Right atrium auricular region (tissue), 2 donors: ENCODE measurements at regions not wholly inside any gene's neighbourhood (a gene's known extent, or its start where the extent isn't known, plus 50 kb on each side); places are given as distances from the start of the nearest gene placed in this dataset.

Source experiments
- DNase-seq: peaks from one replicate; pipeline ENCODE4 v3.0.0-alpha.2; 2019; ENCODE audit warnings: low spot score
- H3K27ac ChIP-seq, 2 donors: fragments of 200-600 bp; sonication (generic); 1 replicate in 1 of 2; 2 replicates in 1 of 2; pipeline ENCODE4 v1.5.1; 2016 to 2019
- H3K27me3 ChIP-seq, 2 donors: fragments of 200-600 bp; sonication (generic); one replicate each; pipeline versions ENCODE4 v1.5.1 to v1.6.0; 2017 to 2019
- H3K36me3 ChIP-seq: fragments of 200-600 bp; sonication (generic); one replicate; pipeline ENCODE4 v1.5.1; 2016
- H3K4me1 ChIP-seq, 2 donors: fragments of 200-600 bp; sonication (generic); one replicate each; pipeline versions ENCODE4 v1.5.1 to v1.6.0; 2017 to 2019
- H3K4me3 ChIP-seq, 2 donors: fragments of 200-600 bp; sonication (generic); 1 replicate in 1 of 2; 2 replicates in 1 of 2; pipeline ENCODE4 v1.5.1; 2017 to 2019; ENCODE audit warnings: mild to moderate bottlenecking in 1 of 2, moderate library complexity in 1 of 2
- H3K9me3 ChIP-seq, 2 donors: fragments of 200-600 bp; sonication (generic); one replicate each; pipeline ENCODE4 v1.5.1; 2019
- TF ChIP-seq, protein P1 (sequence below), 2 donors: fragments of 200-600 bp; sonication (generic); IDR thresholded peaks; one replicate each; pipeline ENCODE4 v1.5.1; 2019; ENCODE audit warnings: antibody characterized with exemption in 2 of 2

DNA sequence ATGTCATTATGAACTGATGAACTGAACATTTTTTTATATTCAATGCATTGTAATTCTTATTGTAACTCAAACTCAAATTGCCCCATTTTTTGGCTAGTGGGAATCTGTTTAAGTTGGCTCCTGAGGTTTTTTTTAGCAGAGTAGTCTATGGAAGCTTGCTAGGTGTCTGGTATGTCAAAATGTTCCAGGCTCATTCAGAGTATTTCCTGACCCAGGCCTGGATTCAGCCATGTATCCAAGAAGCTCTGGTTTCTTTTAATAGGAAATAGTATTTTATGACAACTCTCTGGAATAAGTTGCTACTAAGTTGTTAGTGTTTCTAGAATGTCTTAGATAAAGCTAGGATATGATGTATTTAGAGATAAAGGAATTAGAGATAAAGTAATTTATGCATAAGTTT, 288.0 kb downstream of the ARL4A start:
- Histone ChIP-seq H3K9me3 (no peaks in the 10 kb centered on the region), H3K36me3 (no peaks in the 10 kb centered on the region), H3K4me1 (no peaks in the 10 kb centered on the region), H3K27me3 (no peaks in the 10 kb centered on the region), H3K27ac (no peak overlapping the region), H3K4me3 (no peak overlapping the region)
- DNase-seq: no peak
- TF ChIP-seq, protein P1, sequence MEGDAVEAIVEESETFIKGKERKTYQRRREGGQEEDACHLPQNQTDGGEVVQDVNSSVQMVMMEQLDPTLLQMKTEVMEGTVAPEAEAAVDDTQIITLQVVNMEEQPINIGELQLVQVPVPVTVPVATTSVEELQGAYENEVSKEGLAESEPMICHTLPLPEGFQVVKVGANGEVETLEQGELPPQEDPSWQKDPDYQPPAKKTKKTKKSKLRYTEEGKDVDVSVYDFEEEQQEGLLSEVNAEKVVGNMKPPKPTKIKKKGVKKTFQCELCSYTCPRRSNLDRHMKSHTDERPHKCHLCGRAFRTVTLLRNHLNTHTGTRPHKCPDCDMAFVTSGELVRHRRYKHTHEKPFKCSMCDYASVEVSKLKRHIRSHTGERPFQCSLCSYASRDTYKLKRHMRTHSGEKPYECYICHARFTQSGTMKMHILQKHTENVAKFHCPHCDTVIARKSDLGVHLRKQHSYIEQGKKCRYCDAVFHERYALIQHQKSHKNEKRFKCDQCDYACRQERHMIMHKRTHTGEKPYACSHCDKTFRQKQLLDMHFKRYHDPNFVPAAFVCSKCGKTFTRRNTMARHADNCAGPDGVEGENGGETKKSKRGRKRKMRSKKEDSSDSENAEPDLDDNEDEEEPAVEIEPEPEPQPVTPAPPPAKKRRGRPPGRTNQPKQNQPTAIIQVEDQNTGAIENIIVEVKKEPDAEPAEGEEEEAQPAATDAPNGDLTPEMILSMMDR (IDR thresholded peaks at IDR 0.05): no peak

DNA sequence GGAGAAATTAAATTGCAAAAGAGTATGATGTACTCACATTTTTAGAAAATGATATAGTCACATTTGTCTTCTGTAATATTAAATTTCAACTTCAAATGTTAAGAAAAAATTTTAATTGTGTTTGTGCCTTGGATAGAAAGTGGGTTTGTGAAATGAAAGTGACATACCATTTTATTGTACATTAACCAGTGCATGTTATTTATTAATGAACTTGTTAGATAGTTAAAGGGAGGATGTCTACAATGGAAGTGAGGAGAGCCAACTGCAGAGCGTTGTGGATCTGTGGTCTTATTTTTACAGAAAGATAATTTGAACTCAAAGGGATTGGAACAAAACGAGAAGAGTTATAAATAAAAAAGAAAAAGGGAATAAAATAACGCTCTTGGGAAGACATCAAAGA, 291.7 kb downstream of the ARL4A start:
- no peak overlapping the region for H3K4me3 ChIP-seq
- no peaks in the 10 kb centered on the region for H3K27me3 ChIP-seq
- H3K36me3 ChIP-seq: no peaks in the 10 kb centered on the region
- no peaks in the 10 kb centered on the region for H3K4me1 ChIP-seq
- TF ChIP-seq, protein P1 (IDR thresholded peaks at IDR 0.05): no peak
- no peaks in the 10 kb centered on the region for H3K9me3 ChIP-seq
- no peak for DNase-seq
- H3K27ac ChIP-seq: no peak overlapping the region

DNA sequence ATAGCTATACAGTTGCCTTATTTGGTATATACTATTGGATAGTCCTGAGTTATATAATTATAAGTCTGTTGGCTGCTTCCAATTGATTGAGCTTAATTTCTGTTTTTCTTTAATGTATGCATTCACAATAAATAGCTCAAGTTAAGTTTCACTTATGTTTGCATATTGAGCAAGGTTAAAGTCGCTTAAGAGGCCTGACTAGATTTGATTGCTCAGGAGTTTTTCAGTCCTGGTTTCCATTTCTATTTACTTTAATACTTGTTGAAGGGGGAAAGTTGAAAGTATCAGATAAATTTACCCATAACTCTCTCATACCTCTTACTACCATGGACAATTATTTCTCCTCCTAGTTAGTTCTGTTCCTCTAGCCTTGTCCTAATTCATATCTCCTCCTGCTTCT, 294.7 kb downstream of the ARL4A start:
- H3K4me3 ChIP-seq: no peak overlapping the region
- H3K9me3 ChIP-seq: no peaks in the 10 kb centered on the region
- TF ChIP-seq, protein P1 (IDR thresholded peaks at IDR 0.05): no peak
- H3K27ac ChIP-seq: no peak overlapping the region
- no peaks in the 10 kb centered on the region for H3K36me3 ChIP-seq
- no peak for DNase-seq
- H3K27me3 ChIP-seq: no peaks in the 10 kb centered on the region
- H3K4me1 ChIP-seq: no peaks in the 10 kb centered on the region

DNA sequence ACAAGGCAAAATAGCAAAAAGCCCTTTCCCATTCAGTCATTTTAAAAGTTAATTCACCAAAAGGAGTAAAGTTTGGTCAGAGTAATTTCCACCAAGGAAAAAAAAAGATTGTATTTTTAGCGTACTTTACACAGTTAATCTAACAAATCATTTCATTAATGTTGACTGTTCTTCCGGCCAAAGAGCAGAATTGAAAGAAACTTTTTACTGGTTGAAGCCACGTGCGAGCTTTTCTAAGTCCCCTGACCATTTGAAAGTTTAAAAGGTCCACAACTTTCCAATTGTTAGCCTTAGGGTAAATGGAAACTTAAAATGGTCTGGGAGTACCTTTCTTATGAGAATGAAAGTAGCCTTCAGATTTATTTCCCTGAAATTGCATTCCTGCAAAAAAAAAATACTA, 296.7 kb downstream of the ARL4A start:
- no peak for DNase-seq
- Histone ChIP-seq H3K4me1 (no peaks in the 10 kb centered on the region), H3K4me3 (no peak overlapping the region), H3K9me3 (no peaks in the 10 kb centered on the region), H3K27ac (no peak overlapping the region), H3K36me3 (no peaks in the 10 kb centered on the region), H3K27me3 (no peaks in the 10 kb centered on the region)
- TF ChIP-seq, protein P1 (IDR thresholded peaks at IDR 0.05): no peak

DNA sequence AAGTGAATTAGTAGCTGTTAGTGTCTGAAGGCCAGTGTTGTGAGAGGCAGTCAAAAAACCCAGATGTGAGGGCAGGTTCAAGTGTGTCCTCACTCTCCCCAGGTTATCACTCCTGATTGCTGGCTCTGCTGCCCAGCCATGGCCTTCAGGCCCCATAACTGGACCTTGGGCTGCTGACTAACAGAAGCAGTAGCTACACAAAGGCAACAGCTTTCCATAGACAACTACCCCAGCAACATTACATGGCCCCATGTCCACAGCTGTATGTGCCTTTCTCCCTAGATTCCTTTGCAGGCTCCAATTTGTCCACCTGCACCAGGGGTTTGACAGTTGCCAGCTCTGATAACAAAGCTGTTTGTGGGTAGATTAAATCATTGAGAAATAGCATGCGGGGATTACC, 297.8 kb downstream of the ARL4A start:
- no peaks in the 10 kb centered on the region for H3K4me1 ChIP-seq
- H3K36me3 ChIP-seq: no peaks in the 10 kb centered on the region
- no peak for DNase-seq
- no peak overlapping the region for H3K27ac ChIP-seq
- no peaks in the 10 kb centered on the region for H3K9me3 ChIP-seq
- H3K27me3 ChIP-seq: no peaks in the 10 kb centered on the region
- H3K4me3 ChIP-seq: no peak overlapping the region
- TF ChIP-seq, protein P1 (IDR thresholded peaks at IDR 0.05): no peak

DNA sequence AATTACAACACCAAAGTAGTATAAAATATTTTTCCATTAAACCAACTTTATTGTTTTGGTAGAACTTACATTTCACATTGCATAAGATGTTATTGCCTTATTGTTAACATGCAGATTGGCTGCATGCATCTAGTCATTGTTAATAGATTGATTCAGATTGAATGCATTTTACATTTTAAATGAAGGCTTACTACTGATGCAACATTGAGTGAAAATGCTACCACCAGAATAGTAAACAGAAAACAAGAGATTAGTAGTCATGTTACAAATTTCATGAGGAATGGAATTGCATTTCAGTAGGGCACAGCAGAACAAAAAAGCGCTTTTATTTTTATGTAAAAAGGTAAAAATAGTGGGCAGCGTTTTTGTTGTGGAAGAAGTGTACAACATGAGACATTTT, 298.3 kb downstream of the ARL4A start:
- no peaks in the 10 kb centered on the region for H3K4me1 ChIP-seq
- no peak overlapping the region for H3K4me3 ChIP-seq
- no peaks in the 10 kb centered on the region for H3K36me3 ChIP-seq
- no peak for DNase-seq
- TF ChIP-seq, protein P1 (IDR thresholded peaks at IDR 0.05): no peak
- no peaks in the 10 kb centered on the region for H3K9me3 ChIP-seq
- no peak overlapping the region for H3K27ac ChIP-seq
- no peaks in the 10 kb centered on the region for H3K27me3 ChIP-seq
